ENCODE measurements at regions not wholly inside any gene's neighbourhood (a gene's known extent, or its start where the extent isn't known, plus 50 kb on each side); places are given as distances from the start of the nearest gene placed in this dataset.

- TF ChIP-seq ZNF37A (tag by site-specific recombination; IDR thresholded peaks at IDR 0.05) (no peak), CTCF (tag by site-specific recombination; IDR thresholded peaks at IDR 0.05) (no peak), ZNF140 (tag by site-specific recombination; IDR thresholded peaks at IDR 0.05) (no peak), ZNF274 (IDR thresholded peaks at IDR 0.05; ENCODE audit: low read length) (no peak), ZNF274 (tag by site-specific recombination; IDR thresholded peaks at IDR 0.05; ENCODE audit: borderline replicate concordance) (no peak), ZNF239 (tag by site-specific recombination; IDR thresholded peaks at IDR 0.05) (no peak), ZNF768 (tag by site-specific recombination; IDR thresholded peaks at IDR 0.05) (no peak), ZBTB1 (tag by site-specific recombination; IDR thresholded peaks at IDR 0.05) (no peak), MEIS1 (CRISPR knock-in tag; IDR thresholded peaks at IDR 0.05; ENCODE audit: borderline replicate concordance) (no peak), KLF17 (tag by site-specific recombination; IDR thresholded peaks at IDR 0.05) (no peak), SP2 (tag by site-specific recombination; IDR thresholded peaks at IDR 0.05) (no peak), ZFP69B (tag by site-specific recombination; IDR thresholded peaks at IDR 0.05) (no peak)
- TF ChIP-seq, protein P1, sequence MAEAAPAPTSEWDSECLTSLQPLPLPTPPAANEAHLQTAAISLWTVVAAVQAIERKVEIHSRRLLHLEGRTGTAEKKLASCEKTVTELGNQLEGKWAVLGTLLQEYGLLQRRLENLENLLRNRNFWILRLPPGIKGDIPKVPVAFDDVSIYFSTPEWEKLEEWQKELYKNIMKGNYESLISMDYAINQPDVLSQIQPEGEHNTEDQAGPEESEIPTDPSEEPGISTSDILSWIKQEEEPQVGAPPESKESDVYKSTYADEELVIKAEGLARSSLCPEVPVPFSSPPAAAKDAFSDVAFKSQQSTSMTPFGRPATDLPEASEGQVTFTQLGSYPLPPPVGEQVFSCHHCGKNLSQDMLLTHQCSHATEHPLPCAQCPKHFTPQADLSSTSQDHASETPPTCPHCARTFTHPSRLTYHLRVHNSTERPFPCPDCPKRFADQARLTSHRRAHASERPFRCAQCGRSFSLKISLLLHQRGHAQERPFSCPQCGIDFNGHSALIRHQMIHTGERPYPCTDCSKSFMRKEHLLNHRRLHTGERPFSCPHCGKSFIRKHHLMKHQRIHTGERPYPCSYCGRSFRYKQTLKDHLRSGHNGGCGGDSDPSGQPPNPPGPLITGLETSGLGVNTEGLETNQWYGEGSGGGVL (tag by site-specific recombination; IDR thresholded peaks at IDR 0.05), result no peak
These were observed 115.7 kb upstream of the MPDZ start for GRCh38 chr9:13395156-13395555.

Data from HEK293 (cell line).